ENCODE measurements at regions not wholly inside any gene's neighbourhood (a gene's known extent, or its start where the extent isn't known, plus 50 kb on each side); places are given as distances from the start of the nearest gene placed in this dataset.

DNA sequence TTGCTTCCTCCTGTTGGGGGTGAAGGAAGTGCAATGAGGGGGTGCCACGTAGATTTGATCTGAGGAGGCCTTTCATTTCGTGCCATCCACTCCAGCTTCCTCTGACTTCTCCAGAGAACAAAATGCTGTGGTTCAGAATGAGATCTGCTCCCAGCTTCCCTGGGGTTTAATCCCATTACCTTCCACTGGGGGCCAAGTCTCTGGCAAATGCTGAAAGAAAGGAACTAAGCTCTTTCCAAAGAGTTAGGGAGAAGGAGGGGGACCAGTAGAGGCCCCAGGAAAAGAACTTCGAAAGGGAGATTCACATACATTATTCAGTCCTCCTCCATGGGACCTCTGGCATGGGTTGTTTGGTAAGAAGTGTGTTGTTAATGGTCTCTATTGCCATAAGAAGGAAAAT is 727.0 kb downstream of the TYW1 start:
- TF ChIP-seq, protein P1, sequence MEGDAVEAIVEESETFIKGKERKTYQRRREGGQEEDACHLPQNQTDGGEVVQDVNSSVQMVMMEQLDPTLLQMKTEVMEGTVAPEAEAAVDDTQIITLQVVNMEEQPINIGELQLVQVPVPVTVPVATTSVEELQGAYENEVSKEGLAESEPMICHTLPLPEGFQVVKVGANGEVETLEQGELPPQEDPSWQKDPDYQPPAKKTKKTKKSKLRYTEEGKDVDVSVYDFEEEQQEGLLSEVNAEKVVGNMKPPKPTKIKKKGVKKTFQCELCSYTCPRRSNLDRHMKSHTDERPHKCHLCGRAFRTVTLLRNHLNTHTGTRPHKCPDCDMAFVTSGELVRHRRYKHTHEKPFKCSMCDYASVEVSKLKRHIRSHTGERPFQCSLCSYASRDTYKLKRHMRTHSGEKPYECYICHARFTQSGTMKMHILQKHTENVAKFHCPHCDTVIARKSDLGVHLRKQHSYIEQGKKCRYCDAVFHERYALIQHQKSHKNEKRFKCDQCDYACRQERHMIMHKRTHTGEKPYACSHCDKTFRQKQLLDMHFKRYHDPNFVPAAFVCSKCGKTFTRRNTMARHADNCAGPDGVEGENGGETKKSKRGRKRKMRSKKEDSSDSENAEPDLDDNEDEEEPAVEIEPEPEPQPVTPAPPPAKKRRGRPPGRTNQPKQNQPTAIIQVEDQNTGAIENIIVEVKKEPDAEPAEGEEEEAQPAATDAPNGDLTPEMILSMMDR (IDR thresholded peaks at IDR 0.05; ENCODE audit: low read length), result no peak
- no peak for TF ChIP-seq EZH2 (optimal IDR thresholded peaks at IDR 0.05; ENCODE audit: low read depth, low read length)
- no peak for TF ChIP-seq EZH2phosphoT487 (IDR thresholded peaks at IDR 0.05; ENCODE audit: low read length)
